GM18520 (cell line): ENCODE measurements at regions not wholly inside any gene's neighbourhood (a gene's known extent, or its start where the extent isn't known, plus 50 kb on each side); places are given as distances from the start of the nearest gene placed in this dataset.
"Not testable (repeated sequence)": the region's sequence is repeated elsewhere in the genome, so short reads cannot be mapped to it uniquely, and the experiment has no call there.

ENCODE experiments used
- ATAC-seq: cut with Tn5 transposase; IDR thresholded peaks from one replicate; pipeline ENCODE4 v1.9.1; 2021; ENCODE audit not compliant: unreplicated experiment

DNA sequence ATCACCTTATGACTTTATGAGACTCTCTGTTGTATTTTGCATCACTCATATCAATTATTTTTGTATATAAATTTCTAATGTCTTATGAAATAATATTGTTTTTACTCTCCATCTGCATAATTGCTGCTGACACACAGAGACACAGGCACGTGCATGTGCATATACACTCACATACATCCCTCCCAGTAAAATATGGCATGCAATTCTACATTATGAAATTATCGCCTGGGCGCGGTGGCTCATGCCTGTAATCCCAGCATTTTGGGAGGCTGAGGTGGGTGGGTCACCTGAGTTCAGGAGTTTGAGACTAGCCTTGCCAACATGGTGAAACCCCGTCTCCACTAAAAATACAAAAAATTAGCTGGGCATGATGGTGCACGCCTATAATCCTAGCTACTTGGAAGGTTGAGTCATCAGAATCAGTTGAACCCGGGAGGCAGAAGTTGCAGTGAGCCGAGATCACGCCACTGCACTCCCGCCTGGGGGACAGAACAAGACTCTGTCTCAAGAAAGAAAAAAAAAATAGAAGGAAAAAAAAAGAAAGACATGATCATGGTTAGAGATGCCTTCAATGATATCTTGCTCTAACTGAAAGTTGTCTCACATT is 96.7 kb upstream of the LUZP2 start:
- no peak for ATAC-seq

- no peak for ATAC-seq
Measured at GRCh38 chr11:24406389-24406788, 90.5 kb upstream of the LUZP2 start.

DNA sequence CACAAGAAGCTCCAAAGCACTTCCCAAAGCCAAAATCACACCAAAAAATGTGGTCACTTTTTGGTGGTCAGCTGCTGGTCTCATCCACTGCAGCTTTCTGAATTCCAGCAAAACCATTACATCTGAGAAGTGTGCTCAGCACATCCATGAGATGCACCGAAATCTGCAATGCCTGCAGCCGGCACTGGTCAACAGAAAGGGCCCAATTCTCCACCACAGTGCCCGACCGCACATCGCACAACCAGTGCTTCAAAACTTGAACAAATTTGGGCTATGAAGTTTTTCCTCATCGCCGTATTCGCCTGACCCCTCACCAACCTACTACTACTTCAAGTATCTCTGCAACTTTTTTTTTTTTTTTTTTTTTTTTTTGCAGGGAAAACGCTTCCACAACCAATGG is 89.9 kb upstream of the LUZP2 start:
- ATAC-seq = no peak

GRCh38 chr11:24407733-24408132 is 89.1 kb upstream of the LUZP2 start:
- ATAC-seq = no peak

GRCh38 chr11:24408202-24408601 is 88.7 kb upstream of the LUZP2 start:
- ATAC-seq = no peak

DNA sequence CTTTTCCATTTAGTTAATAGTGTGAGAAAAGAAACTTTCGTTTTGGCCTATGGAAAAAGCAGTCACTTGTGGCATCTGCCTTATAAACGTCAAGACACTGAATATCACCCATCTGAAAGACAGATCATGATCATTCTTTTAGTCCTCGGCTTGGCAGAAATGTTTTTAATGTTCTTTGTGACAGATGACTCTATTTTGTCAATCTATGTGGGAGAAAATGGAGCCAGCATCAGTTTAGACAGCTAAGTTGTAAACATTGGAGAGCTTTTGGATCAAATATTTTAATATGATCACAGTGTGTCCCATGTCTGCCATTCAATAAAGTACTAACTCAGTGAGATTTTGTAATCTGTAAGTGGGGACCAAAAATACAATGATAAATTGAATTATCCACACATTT is 85.1 kb upstream of the LUZP2 start:
- no peak for ATAC-seq

- no peak for ATAC-seq
Measured at GRCh38 chr11:24412722-24413121, 84.1 kb upstream of the LUZP2 start.

DNA sequence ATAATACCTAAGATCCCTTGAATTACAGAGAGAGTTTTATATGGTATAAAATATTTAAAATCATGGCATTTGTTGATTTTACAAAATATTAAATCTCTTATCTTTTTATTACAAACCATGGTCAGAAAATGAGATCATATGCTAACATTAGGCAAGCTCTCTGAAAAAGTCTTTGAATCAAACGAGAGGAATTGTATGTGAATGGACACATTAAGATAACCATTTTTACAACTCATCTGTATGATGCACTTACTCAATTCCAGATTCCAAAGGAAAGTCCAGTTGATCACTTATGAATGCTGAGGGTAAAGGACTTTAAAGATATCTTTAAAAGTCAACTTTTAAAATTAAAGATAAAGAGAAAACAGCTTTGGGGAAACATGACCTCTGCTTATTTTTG is 83.5 kb upstream of the LUZP2 start:
- ATAC-seq = no peak

DNA sequence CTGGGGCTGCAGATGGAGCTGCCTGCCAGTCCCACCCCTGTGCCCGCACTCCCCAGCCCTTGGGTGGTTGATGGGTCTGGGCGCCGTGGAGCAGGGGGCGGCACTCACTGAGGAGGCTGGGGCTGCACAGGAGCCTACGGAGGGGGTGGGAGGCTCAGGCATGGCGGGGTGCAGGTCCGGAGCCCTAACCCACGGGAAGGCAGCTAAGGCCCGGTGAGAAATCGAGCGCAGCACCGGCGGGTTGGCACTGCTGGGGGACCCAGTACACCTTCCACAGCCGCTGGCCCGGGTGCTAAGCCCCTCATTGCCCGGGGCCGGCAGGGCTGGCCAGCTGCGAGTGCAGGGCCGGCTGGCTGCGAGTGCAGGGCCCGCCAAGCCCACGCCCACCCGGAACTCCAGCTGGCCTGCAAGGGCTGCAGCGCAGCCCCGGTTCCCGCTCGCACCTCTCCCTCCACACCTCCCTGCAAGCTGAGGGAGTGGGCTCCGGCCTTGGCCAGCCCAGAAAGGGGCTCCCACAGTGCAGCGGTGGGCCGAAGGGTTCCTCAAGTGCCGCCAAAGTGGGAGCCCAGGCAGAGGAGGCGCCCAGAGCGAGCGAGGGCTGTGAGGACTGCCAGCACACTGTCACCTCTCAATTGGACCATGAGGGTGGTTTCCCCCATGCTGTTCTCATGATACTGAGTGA is 80.8 kb upstream of the LUZP2 start:
- ATAC-seq = not testable (repeated sequence)

DNA sequence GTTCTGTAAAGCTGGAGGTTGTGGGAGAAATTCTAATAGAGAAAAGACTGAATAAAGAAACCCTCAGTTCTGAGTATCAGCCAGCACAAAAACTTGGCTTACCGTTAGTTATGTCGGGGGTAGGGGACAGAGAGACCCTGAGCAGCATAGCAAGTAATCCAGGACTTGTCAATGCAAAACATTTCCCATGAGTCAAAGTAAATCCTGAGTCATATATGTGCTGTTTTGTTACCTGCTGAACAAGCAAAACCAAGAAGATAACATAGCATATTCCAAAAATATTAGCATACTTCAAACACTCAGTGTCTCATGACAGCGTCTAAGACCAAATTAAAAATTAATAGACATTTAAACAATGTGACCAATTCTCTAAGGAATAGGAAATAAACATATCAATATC is 75.1 kb upstream of the LUZP2 start:
- ATAC-seq = no peak

- no peak for ATAC-seq
Measured at GRCh38 chr11:24422376-24422775, 74.5 kb upstream of the LUZP2 start.

DNA sequence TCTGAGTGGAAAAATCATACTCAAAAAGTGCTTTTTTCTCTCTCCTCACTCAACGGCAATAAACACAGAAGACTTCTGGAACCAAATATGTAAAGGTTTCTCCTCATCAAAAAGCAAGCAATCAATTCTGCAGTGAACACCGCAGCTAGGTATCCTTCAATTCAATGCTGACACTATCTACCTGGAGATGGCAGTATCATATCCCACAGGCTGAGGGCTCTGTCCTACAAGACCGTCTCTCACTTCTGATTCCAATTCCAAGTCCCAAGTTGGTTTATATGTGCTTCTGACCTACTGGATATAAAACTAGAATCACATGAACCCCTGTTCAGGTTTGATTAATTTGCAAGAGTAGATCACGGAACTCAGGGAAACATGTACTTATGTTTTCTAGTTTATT is 59.7 kb upstream of the LUZP2 start:
- ATAC-seq = no peak
